Cardiac septum (tissue), 1 donor: ENCODE measurements at regions not wholly inside any gene's neighbourhood (a gene's known extent, or its start where the extent isn't known, plus 50 kb on each side); places are given as distances from the start of the nearest gene placed in this dataset.

Experiments
- DNase-seq: peaks from one replicate; pipeline ENCODE4 v3.0.0-alpha.2; 2020; ENCODE audit warnings: low spot score
- intact Hi-C: fragments of 100-400 bp; cut with DNase I; formaldehyde crosslinking; loops from one replicate; pipeline ENCODE4 v1.14.0; 2022
- donor health status: DM: no; HTN: no; CAD: no.

- no peak for DNase-seq
- intact Hi-C loops: no loop called here
Observed at GRCh38 chr15:95880630-95881029, 449.9 kb upstream of the NR2F2 start.

GRCh38 chr15:95883064-95883463, 447.4 kb upstream of the NR2F2 start:
- DNase-seq: no peak
- intact Hi-C loops: no loop called here

DNA sequence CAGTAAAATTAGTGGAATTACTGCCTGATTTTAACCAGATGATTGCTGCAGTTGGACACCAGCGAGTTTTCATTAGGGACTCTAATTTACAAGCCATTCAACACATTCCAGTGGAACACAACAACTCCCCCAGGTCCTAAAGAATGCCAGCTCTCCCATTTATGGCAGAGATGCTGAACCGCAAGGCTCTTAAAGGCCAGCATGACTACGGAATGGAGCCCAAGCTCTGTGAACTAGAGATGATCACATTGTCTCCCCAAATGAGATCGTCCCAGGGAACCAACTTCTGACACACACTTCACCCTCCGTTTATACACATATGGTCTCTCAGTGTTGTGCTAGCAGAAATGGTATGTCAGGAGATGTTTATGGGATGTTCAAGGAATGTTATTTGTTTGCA, 446.2 kb upstream of the NR2F2 start:
- intact Hi-C loops: no loop called here
- DNase-seq: no peak

DNA sequence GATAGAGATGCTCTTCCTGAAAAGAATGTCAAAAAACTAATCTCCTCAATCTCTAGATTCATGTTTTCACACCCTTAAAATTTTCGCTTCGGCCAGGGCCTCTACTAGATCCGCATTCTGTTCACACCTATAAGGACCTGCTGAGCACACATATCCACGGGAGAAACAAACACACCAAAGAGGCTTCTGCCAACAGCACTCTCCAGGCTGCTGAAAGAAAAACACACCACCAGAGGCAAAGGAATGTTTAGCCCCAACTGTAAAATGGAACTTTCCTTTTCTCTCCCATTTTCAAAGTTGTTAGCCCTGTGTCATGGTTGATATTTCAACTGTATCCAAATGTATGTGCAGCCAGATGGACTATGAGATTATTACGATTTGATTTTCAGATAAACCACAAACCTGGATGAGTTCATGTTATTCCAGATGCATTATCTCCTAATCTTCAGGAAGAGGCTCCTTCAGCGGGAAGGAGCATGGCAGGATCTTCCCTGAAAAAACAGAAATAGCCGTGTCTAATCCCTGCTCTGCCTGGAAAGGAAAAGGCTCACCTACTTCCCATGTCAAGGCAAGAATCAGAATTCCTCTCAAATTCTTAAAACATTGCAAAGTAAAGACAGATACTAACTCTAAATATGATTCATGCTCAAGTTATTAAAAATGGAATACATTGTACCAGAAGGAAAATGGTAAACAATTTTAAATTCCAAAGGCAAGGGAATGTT, 442.7 kb upstream of the NR2F2 start:
- DNase-seq: no peak
- intact Hi-C loops: no loop called here

GRCh38 chr15:95888762-95889161, 441.7 kb upstream of the NR2F2 start:
- intact Hi-C loops: no loop called here
- no peak for DNase-seq

GRCh38 chr15:95894407-95894956, 436.0 kb upstream of the NR2F2 start:
- no peak for DNase-seq
- intact Hi-C loops: no loop called here

DNA sequence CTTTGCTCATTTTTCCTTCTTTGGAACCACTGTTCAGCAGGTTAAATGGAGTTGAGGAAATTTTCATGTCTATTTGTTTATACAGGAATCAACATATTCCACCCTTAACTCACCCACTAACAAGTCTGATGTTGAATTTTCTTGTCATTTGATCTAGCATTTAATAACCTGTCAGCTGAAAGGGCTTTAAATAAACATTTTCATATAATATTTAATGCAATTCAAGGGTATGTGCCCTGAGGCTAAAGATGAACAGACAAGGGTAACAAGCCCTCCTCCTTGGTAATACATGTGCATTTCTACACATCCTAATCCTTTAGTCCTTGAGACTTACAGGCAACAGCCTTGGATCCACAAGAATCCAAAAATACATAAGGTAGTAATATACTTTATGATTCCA, 435.0 kb upstream of the NR2F2 start:
- intact Hi-C loops: no loop called here
- DNase-seq: no peak

DNA sequence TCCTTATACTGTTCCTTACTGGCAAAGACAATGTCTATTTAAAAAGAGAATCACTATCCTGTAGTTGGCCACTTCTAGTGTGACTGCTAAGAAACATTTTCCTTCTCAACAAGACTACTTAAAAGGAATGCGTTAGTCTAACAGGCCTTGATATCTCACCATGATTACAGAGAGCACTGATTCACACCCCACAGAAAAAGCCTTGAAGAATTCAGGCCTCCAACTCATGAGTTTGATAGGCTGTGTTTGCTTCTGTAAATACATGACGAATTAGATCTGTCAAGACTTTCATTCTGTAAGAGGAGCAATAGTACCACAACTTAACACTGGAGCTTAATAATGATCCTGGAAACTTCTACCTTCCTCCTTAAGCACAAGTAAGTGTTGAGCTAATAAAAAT, 432.8 kb upstream of the NR2F2 start:
- no peak for DNase-seq
- intact Hi-C loops: no loop called here

DNA sequence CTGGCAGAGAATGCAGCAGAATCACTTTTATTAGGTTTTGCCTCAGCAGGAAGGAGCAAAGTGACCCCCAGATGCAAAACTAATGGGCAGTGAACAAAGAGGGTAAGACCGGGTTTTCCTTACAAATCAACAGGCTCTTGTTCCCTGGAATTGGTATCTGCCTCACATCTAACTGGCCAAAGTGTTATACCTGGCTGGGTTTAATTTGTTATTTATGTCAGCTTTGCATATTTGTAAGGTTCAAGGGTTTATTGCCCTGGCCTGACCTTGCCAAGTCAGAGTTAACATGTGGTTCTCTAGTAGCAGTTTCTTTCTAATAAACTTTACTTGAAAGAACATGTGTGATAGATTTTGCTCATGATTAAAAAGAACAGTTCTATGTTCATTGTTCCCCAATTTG, 431.7 kb upstream of the NR2F2 start:
- intact Hi-C loops: no loop called here
- DNase-seq: no peak

GRCh38 chr15:95901271-95901670, 429.2 kb upstream of the NR2F2 start:
- no peak for DNase-seq
- intact Hi-C loops: no loop called here

DNA sequence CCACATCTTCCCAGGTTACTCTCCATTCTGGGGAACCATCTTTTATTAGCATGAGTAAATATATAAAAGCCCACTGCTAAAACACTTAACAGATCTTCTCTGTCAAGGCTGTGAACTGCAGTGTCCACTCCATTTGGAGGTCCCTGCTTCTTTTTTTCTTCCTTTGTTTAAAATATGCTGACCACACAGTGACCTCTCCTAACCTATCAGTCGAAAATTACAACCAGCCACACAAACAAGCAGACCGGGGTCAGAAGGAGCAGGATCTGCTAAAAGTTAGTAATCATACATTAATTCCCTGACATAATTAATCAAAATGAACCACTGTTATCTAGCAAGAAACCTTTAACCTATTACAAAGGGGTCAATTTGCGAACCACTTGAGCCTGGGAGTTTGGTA, 427.9 kb upstream of the NR2F2 start:
- intact Hi-C loops: no loop called here
- DNase-seq: no peak

GRCh38 chr15:95903352-95903751, 427.1 kb upstream of the NR2F2 start:
- intact Hi-C loops: no loop called here
- no peak for DNase-seq

DNA sequence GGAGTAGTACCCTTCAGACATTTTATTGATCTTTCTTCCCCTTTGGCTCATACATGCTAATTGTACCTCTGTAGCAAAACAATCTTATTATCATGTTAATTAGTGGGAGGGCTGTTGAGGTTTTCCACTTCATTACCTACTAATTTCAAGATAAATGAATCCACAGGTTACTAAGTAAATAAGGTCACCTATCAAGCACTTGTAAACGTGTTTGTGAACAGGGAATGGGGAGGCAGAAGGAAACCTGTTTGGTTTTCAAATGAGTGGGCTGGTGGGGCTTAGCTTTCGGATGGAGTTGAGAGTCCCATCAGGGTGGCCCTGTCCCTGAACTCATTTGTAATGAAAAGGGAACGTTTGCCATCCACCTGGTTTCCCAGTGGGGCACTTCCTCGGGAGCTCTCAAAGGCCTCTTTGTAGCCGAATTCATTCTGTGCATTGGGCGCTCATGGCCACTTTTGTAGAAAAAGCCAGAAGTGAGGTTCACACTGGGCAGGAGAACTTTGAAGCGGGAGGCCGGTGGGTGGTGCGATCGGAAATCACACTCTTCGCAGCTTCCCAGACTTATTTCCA, 419.8 kb upstream of the NR2F2 start:
- intact Hi-C loops: no loop called here
- no peak for DNase-seq

- intact Hi-C loops: no loop called here
- DNase-seq: no peak
Observed at GRCh38 chr15:95911570-95912279, 418.8 kb upstream of the NR2F2 start.

DNA sequence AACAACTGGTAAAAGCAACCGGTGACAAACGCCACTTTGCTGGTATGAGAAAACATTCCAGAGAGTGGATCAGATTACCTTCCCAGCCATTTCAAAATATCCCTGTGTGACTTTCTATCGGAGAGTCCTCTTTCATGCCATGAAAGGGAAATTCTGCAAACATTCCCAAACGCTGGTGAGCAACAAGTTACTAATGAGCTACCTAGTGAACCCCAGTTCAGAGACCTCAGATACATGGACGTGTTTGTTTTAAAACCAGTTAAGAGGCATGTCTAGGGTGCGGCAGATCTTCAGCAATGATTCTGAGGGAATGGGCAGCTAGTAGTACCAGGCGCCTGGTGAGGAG, 418.2 kb upstream of the NR2F2 start:
- no peak for DNase-seq
- intact Hi-C loops: no loop called here

GRCh38 chr15:95912728-95913127, 417.8 kb upstream of the NR2F2 start:
- DNase-seq: no peak
- intact Hi-C loops: no loop called here

- intact Hi-C loops: no loop called here
- no peak for DNase-seq
Observed at GRCh38 chr15:95916568-95916967, 413.9 kb upstream of the NR2F2 start.

DNA sequence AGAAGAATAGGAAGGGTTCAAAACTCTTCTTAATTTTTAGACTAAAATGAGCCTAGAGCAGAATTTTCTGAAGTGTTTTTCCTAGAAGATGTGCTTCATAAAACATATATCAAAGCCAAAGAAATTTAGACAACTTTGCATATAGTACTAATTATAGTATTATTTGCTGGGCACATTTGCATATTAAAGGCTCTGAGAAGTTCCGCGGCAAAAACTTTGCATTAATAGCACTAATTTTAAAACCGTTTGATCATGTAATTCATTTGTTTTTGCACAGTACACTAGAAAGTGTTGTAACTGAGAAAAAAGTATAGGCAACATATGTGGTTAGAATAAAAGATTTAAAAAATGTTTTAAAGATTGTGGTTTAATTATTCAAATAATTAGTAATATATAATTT, 412.0 kb upstream of the NR2F2 start:
- intact Hi-C loops: no loop called here
- DNase-seq: no peak

- no peak for DNase-seq
- intact Hi-C loops: no loop called here
Observed at GRCh38 chr15:95919460-95919859, 411.0 kb upstream of the NR2F2 start.

DNA sequence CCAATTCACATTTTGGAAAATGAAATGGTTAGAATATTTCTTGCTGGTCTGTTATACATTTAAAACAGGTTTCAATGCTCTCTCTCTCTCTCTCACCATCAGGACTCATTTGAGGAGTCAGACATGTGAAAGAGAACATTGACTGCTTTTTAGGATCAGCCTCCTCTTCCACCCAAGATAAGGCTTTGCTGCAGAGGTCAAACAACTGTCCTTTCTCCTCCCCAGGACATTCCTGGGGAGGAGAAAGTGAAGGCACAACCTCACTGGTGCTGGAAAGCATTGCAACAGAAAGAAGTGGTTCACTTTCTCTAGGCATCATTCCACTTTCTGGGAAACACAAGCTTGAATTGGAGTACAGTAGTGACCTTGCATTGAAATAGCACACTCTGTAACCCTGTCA, 409.1 kb upstream of the NR2F2 start:
- intact Hi-C loops: no loop called here
- DNase-seq: no peak

DNA sequence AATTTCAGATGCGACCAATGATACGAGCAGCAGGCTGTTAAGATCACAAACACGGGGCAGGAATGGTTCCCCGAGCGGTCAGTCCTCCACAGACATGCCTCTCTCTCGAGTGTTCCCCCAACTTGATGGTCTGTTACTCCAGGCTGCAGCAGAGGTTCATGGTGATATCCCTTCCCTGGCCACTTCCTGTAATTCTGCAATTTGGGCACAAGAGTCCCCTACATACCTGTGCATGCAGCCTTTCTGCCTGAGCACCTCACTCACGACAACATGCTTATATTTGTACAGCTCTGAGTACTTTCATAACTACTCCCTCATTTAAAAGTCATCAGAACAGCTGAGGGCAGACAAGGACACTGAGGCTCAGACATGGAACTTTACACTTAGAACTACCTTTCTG, 408.1 kb upstream of the NR2F2 start:
- DNase-seq: no peak
- intact Hi-C loops: no loop called here
